HG03103 (cell line): ENCODE measurements at regions not wholly inside any gene's neighbourhood (a gene's known extent, or its start where the extent isn't known, plus 50 kb on each side); places are given as distances from the start of the nearest gene placed in this dataset.

ENCODE experiments used
- ATAC-seq: cut with Tn5 transposase; IDR thresholded peaks from one replicate; pipeline ENCODE4 v1.9.1; 2021; ENCODE audit warnings: low read depth; ENCODE audit not compliant: unreplicated experiment

- no peak for ATAC-seq
Measured at GRCh38 chr16:59249011-59249410, 514.9 kb upstream of the GOT2 start.

- no peak for ATAC-seq
Measured at GRCh38 chr16:59242556-59242955, 508.4 kb upstream of the GOT2 start.

GRCh38 chr16:59238246-59238645 lies 504.1 kb upstream of the GOT2 start:
- no peak for ATAC-seq

- no peak for ATAC-seq
Measured at GRCh38 chr16:59236804-59237458, 502.8 kb upstream of the GOT2 start.

DNA sequence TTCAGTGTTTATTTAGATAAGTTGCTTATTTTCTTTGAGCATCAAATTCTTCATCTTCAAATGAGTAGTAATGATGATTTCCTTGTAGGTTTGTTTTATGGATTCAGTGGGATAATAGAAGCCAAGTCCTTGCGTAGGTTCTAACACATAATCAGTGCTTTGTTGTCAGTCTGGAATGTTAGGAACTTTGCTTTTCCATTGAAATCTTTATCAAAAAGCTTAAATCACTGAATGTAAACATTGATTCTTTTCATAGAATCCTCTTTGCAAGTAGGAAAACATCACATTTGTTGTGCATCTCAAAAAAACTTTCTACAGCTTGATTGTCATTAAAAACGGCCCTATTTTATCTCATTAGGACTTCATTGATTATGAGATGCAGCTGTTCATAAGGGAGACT lies 490.3 kb upstream of the GOT2 start:
- no peak for ATAC-seq

GRCh38 chr16:59220011-59220410 lies 485.9 kb upstream of the GOT2 start:
- ATAC-seq, result no peak

GRCh38 chr16:59216291-59216690 lies 482.2 kb upstream of the GOT2 start:
- no peak for ATAC-seq

DNA sequence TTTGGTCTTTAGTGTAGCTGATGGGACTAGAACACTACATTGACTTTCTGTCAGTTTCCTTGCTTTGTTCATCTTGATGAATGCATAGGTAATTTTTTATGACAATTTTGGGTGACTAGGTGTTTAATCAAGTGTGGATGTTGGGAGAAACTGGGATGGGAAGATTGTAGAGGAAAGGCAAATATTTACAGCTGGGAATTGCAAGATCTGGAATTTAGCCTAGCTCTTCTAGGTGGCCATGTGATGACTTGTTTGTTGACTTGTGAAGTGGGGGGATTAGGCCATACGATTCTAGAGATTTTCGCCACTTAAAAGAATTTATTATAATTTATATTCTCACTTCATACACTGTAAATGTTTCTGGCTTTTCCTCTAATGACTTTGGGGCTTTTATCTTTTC lies 480.3 kb upstream of the GOT2 start:
- no peak for ATAC-seq

- ATAC-seq, result no peak
Measured at GRCh38 chr16:59213952-59214351, 479.8 kb upstream of the GOT2 start.

- ATAC-seq, result no peak
Measured at GRCh38 chr16:59212492-59213024, 478.4 kb upstream of the GOT2 start.

DNA sequence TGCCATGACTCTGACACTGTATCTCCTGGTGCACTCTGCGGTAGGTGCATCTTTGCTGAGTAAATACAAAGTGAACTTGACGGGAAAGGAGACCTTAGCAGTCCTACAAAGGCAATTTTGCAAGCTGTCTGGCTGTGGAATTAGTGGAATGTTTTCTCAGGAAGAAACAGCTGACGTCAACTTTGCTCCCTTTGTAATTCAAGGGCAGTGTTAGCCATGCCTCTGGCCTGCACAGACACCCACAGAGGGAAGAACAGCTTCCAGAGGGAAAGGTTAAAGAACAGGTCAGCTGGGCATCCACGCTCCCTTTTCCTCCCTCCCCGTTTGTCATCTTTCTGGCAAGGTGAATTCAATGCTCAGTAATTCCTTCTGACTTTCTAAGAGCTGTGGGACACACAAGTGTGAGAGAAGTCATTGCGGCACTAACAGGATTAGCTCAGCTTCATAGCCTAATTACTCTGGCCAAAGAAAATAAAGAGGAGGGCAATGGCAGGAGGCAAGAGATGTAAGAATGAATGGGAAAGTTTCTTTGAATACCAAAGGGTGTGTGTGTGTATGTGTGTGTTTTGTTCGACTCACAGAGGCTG lies 476.9 kb upstream of the GOT2 start:
- no peak for ATAC-seq

- no peak for ATAC-seq
Measured at GRCh38 chr16:59205403-59205802, 471.3 kb upstream of the GOT2 start.

DNA sequence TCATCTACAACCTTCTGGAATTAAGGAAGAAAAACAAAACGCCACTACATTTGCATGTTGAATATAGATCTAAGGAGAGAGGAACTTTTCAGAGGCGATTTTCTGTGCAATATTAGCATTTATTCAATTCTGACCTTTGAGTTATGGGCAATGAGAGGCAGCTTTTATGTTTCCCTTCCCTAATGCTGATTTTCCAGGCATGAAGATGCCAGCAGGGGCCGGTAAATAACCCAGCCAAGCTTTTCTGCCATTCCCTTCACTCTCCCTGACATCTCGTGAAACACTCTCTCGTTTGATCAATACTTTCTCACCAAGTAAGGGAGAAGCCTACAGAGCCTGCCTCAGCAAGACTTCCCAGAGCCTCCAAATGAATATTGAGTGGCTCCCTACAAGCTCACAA lies 470.5 kb upstream of the GOT2 start:
- no peak for ATAC-seq

- ATAC-seq, result no peak
Measured at GRCh38 chr16:59202233-59202862, 468.2 kb upstream of the GOT2 start.

DNA sequence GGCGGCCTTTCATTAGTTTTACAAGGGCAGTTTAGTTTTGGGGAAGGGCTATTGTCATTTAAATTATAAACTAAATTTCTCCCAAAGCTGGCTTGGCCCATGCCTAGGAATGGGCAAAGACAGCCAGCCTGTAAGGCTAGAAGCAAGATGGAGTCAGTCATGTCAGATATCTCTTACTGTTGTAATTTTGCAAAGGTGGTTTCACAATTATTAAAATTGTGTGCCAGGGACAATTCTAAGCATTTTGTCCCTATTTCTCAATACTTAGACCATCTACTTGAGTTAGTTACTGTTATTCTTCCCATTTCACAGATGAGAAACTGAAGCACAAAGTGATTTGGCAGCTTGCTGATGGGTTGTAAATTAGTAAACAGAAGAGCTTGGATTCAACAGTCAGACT lies 467.7 kb upstream of the GOT2 start:
- no peak for ATAC-seq

- ATAC-seq, result no peak
Measured at GRCh38 chr16:59201160-59201559, 467.0 kb upstream of the GOT2 start.

GRCh38 chr16:59198487-59198886 lies 464.4 kb upstream of the GOT2 start:
- no peak for ATAC-seq

GRCh38 chr16:59195242-59195641 lies 461.1 kb upstream of the GOT2 start:
- no peak for ATAC-seq

DNA sequence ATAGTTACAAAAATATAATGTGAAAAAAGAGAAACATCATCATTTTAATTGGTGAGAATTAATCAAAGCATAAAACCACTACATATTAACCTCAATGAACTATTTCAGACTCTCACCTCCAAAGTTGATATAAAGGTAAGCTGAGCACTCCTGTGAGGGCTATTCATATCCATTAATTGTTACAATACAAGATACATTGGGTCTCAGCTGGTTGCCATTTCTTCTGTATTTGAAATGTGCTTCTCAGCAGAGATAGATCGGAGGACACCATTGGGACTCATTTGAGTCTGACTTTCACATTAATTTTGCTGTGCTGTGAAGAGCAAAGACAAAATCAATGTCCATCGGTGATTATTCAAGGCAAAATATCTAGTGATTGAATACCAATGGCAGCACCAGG lies 459.5 kb upstream of the GOT2 start:
- no peak for ATAC-seq

DNA sequence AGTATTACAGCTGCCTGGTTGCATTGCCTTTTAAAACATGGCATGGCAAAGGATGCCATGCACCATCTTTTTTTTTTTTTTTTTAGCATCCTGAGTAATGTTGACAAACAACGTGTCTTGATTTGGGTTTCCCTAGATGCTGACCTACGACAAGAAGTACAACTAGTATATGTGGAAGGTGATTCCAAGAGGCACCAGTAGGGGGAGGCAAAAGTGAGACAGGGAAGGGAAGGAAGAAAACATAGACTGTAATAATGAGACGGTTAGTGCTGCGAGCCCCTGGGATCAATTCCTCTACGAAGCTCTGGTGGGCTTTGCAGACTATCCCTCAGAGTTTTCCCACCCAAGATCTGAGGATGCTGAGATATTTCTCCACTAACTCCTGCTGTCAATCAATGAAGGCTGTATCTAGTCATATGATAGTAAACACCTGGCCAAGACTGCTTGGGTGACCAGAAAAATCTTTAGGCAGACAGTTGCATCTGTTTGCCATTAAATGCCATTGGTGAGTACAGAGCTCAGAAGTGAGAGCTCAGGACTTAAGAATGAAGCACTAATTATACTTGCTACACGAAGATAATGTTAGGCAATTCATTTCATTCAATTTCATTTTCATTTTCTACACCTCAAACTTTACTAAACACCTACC lies 458.6 kb upstream of the GOT2 start:
- ATAC-seq, result no peak

GRCh38 chr16:59190731-59191130 lies 456.6 kb upstream of the GOT2 start:
- no peak for ATAC-seq

DNA sequence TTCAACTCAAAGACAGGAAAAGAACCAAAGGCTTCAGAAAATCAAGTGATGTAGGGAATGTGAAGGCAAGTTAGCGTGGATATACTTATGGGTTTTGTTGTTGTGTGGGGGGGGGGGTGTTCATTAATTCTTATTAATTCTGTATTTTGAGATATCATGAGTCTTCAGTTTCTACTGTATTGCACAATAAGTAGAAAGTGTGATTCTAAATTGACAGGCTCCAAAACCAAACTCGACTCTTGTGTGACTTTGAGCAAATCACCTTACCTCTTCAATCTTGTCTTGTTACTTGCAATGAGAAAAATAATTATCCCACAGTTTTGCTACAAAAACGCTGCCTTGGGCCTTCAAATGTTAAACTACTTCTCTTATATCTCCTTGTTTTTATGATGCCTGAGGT lies 453.9 kb upstream of the GOT2 start:
- ATAC-seq, result no peak
